Left ventricle myocardium inferior (tissue), 1 donor: ENCODE measurements at regions not wholly inside any gene's neighbourhood (a gene's known extent, or its start where the extent isn't known, plus 50 kb on each side); places are given as distances from the start of the nearest gene placed in this dataset.

Experiments used
- DNase-seq: peaks from one replicate; pipeline ENCODE4 v3.0.0-alpha.2; 2020
- H3K27ac ChIP-seq: fragments of 200-600 bp; replicated peaks from 2 replicates; pipeline ENCODE4 v1.8.0; 2021
- H3K27me3 ChIP-seq: fragments of 200-600 bp; 2 replicates; pipeline ENCODE4 v1.8.0; 2021; ENCODE audit warnings: low read depth
- H3K36me3 ChIP-seq: fragments of 200-600 bp; 2 replicates; pipeline ENCODE4 v1.8.0; 2021
- H3K4me1 ChIP-seq: fragments of 200-600 bp; 2 replicates; pipeline ENCODE4 v1.8.0; 2021
- H3K4me3 ChIP-seq: fragments of 200-600 bp; 2 replicates; pipeline ENCODE4 v1.8.0; 2021; ENCODE audit warnings: mild to moderate bottlenecking, moderate library complexity
- H3K9me3 ChIP-seq: fragments of 200-600 bp; replicated peaks from 2 replicates; pipeline ENCODE4 v1.8.0; 2021
- intact Hi-C: fragments of 100-400 bp; cut with micrococcal nuclease; formaldehyde crosslinking; loops from one replicate; pipeline ENCODE4 v1.11.0; 2022
- TF ChIP-seq, protein P1 (sequence below): fragments of 200-600 bp; IDR thresholded peaks from 2 replicates; pipeline ENCODE4 v1.8.0; 2021; ENCODE audit warnings: antibody characterized with exemption, mild to moderate bottlenecking, borderline replicate concordance
- donor health status: DM: no; HTN: yes; CAD: no; lungs with severe emphysema.

DNA sequence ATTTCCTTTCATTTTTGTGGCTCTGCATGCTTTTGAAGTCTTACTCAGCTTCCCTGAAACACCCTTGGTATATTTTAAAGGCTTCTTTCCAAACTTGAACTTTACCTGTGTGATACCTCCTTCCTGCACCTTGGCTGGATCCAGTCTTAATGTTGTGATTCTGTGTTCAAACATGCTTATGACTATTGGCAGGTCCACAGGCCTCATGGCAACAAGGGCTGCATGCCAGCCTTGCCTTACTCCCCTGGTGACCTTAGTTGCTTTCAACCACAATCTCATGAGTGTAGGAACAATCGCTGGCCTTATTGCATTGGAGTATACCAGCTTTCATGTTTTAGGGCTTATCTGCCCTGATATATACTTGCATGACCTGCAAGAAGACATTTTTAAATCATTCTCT lies 238.7 kb downstream of the KIF20B start:
- Histone ChIP-seq H3K36me3 (no peaks in the 10 kb centered on the region), H3K4me1 (no peaks in the 10 kb centered on the region), H3K9me3 (peaks cover 20% of the 10 kb centered on the region), H3K4me3 (no peak overlapping the region), H3K27ac (no peak overlapping the region), H3K27me3 (no peaks in the 10 kb centered on the region)
- DNase-seq, result no peak
- intact Hi-C loops, result no loop called here
- TF ChIP-seq, protein P1, sequence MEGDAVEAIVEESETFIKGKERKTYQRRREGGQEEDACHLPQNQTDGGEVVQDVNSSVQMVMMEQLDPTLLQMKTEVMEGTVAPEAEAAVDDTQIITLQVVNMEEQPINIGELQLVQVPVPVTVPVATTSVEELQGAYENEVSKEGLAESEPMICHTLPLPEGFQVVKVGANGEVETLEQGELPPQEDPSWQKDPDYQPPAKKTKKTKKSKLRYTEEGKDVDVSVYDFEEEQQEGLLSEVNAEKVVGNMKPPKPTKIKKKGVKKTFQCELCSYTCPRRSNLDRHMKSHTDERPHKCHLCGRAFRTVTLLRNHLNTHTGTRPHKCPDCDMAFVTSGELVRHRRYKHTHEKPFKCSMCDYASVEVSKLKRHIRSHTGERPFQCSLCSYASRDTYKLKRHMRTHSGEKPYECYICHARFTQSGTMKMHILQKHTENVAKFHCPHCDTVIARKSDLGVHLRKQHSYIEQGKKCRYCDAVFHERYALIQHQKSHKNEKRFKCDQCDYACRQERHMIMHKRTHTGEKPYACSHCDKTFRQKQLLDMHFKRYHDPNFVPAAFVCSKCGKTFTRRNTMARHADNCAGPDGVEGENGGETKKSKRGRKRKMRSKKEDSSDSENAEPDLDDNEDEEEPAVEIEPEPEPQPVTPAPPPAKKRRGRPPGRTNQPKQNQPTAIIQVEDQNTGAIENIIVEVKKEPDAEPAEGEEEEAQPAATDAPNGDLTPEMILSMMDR, result no peak

DNA sequence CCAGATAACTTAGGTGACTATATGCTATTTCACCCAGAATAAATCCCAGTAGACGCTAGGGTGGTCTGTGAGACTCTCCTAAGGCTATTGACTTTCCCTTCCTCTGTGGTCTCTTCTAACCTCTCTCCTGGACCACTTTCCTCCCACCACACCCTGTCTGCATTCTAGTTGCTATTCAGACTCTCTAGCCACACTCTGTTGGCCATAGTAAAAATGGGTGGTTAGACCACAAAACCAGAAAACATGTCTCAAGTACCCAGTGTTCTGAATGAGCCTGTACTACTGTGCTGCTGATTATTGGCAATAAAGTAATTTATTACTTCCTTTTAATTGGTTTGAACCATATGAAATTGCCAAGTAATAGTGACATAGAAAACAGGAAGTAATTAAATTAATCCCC lies 240.8 kb downstream of the KIF20B start:
- no peak overlapping the region for H3K4me3 ChIP-seq
- H3K27ac ChIP-seq, result no peak overlapping the region
- intact Hi-C loops, result no loop called here
- peaks cover 4% of the 10 kb centered on the region for H3K9me3 ChIP-seq
- H3K36me3 ChIP-seq, result no peaks in the 10 kb centered on the region
- no peak for DNase-seq
- H3K27me3 ChIP-seq, result no peaks in the 10 kb centered on the region
- H3K4me1 ChIP-seq, result no peaks in the 10 kb centered on the region
- TF ChIP-seq, protein P1, result no peak

DNA sequence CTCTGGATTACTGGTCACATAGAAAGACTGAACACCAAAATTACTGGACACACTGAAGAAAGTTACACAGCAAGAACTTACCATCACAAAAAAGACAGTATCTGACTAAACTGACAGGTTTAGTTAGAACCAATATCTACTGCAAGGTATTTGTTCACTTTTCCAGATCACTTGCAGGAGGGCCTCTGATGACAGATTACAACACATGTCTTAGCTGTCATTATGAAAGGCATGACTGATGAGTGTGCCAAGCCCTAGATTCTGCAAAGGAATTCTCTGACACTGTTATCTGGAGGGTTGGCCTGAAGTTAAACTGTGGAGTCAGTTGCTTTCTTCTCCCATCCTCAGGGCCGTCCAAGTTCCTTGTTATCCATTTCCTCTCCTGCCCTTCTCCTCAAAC lies 242.7 kb downstream of the KIF20B start:
- intact Hi-C loops, result no loop called here
- H3K27ac ChIP-seq, result no peak overlapping the region
- H3K36me3 ChIP-seq, result no peaks in the 10 kb centered on the region
- TF ChIP-seq, protein P1, result no peak
- peaks cover 17% of the 10 kb centered on the region for H3K9me3 ChIP-seq
- H3K27me3 ChIP-seq, result no peaks in the 10 kb centered on the region
- H3K4me3 ChIP-seq, result no peak overlapping the region
- H3K4me1 ChIP-seq, result no peaks in the 10 kb centered on the region
- no peak for DNase-seq

DNA sequence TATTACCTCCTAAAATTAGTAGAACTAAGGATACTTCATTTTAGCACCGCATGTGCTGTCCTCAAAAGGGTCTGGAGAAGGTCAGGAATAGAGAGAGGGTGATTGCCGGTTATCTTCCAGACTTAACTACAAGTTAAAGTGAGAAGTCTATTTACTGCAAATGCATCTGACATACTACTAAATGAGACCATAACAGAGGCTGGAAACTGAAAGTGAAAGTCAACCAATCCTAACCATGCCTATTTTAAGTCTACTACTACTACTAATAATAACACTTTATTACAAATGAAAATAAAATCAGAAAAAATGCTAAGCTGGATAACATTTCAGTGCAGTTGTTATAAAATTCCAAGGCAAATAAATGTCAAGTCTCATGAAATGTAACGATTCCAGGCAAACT lies 244.7 kb downstream of the KIF20B start:
- intact Hi-C loops, result no loop called here
- TF ChIP-seq, protein P1, result no peak
- H3K4me3 ChIP-seq, result no peak overlapping the region
- no peak for DNase-seq
- no peaks in the 10 kb centered on the region for H3K36me3 ChIP-seq
- no peaks in the 10 kb centered on the region for H3K27me3 ChIP-seq
- H3K27ac ChIP-seq, result no peak overlapping the region
- H3K9me3 ChIP-seq, result peaks cover 17% of the 10 kb centered on the region
- H3K4me1 ChIP-seq, result no peaks in the 10 kb centered on the region

DNA sequence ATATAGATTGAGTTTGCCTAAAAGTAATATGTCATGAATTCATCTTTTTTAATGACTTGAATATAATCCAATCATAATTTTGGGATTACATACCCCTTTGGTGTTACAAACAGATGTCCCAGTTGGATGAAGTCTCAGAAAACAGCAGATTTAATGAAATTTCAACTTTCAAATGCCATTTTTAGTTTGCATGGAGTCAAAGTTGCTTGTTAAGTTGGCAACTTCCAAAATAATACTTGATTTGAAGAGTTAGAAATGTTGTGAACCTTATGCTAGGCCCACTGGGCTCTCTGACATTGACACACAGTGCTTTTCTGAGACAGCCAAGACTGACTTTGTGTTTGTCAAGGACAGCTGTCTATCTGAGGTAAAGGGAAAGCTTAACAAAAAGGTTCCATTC lies 248.1 kb downstream of the KIF20B start:
- DNase-seq, result no peak
- TF ChIP-seq, protein P1, result no peak
- Histone ChIP-seq H3K4me1 (no peaks in the 10 kb centered on the region), H3K4me3 (no peak overlapping the region), H3K27ac (no peak overlapping the region), H3K27me3 (peaks cover 7% of the 10 kb centered on the region), H3K36me3 (no peaks in the 10 kb centered on the region), H3K9me3 (peaks cover 17% of the 10 kb centered on the region)
- intact Hi-C loops, result no loop called here

DNA sequence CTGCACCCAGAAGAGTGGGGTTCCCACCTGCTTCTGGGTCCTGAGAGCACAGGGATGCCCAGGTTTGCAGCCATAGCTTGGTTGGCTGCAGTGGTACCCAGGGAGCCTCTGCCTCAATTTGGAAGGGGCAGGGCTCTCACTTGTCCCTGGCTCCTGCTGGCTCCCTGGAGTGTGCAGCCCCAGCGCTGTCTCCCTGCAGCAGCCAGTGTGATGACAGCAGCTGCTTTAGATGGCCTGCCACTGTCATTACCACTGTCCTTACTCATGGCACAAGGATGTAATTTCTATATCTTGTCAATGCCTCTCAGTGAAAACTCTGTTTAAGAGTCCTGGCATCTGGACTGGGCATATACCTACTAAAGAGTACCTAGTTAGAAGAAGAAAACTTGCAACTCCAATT lies 250.9 kb downstream of the KIF20B start:
- no peak overlapping the region for H3K27ac ChIP-seq
- TF ChIP-seq, protein P1, result no peak
- peaks cover 7% of the 10 kb centered on the region for H3K27me3 ChIP-seq
- no peak for DNase-seq
- no peak overlapping the region for H3K4me3 ChIP-seq
- intact Hi-C loops, result no loop called here
- H3K4me1 ChIP-seq, result no peaks in the 10 kb centered on the region
- H3K36me3 ChIP-seq, result no peaks in the 10 kb centered on the region
- H3K9me3 ChIP-seq, result peaks cover 16% of the 10 kb centered on the region
